Subcutaneous abdominal adipose tissue (tissue), 5 donors: ENCODE measurements at regions not wholly inside any gene's neighbourhood (a gene's known extent, or its start where the extent isn't known, plus 50 kb on each side); places are given as distances from the start of the nearest gene placed in this dataset.

Source experiments
- H3K27ac ChIP-seq: one replicate; pipeline ENCODE4 v1.7.0; 2013; ENCODE audit warnings: low read depth, mild to moderate bottlenecking, inconsistent platforms, low read length, moderate library complexity
- H3K27me3 ChIP-seq, 5 donors: one replicate each; pipeline ENCODE4 v1.7.0; 2013; ENCODE audit warnings: low read length in 5 of 5, inconsistent platforms in 1 of 5; ENCODE audit not compliant: control insufficient read depth in 5 of 5, insufficient read depth in 4 of 5
- H3K36me3 ChIP-seq, 5 donors: one replicate each; pipeline ENCODE4 v1.7.0; 2013; ENCODE audit warnings: low read length in 5 of 5; ENCODE audit not compliant: control insufficient read depth in 5 of 5, insufficient read depth in 5 of 5
- H3K4me1 ChIP-seq, 5 donors: one replicate each; pipeline ENCODE4 v1.7.0; 2013; ENCODE audit warnings: low read length in 5 of 5, mild to moderate bottlenecking in 3 of 5, moderate library complexity in 1 of 5; ENCODE audit not compliant: control insufficient read depth in 5 of 5, insufficient read depth in 5 of 5
- H3K4me3 ChIP-seq, 5 donors: one replicate each; pipeline ENCODE4 v1.7.0; 2013; ENCODE audit warnings: low read length in 5 of 5, low read depth in 1 of 5
- H3K9ac ChIP-seq, 5 donors: one replicate each; pipeline ENCODE4 v1.7.0; 2013; ENCODE audit warnings: low read length in 5 of 5, mild to moderate bottlenecking in 4 of 5, moderate library complexity in 3 of 5
- H3K9me3 ChIP-seq, 5 donors: one replicate each; pipeline ENCODE4 v1.7.0; 2013; ENCODE audit warnings: low read length in 5 of 5; ENCODE audit not compliant: control insufficient read depth in 5 of 5
- donor health status: healthy.
- donor health status: healthy.
- donor health status: healthy.
- donor health status: healthy.
- donor health status: healthy.

GRCh38 chr11:23021287-23021863 lies 161.1 kb upstream of the CCDC179 start:
- no peaks in the 10 kb centered on the region for H3K36me3 ChIP-seq
- H3K9me3 ChIP-seq: no peaks in the 10 kb centered on the region
- H3K27me3 ChIP-seq: no peaks in the 10 kb centered on the region
- no peak overlapping the region for H3K9ac ChIP-seq
- no peak overlapping the region for H3K27ac ChIP-seq
- no peak overlapping the region for H3K4me3 ChIP-seq
- no peaks in the 10 kb centered on the region for H3K4me1 ChIP-seq

- no peaks in the 10 kb centered on the region for H3K4me1 ChIP-seq
- H3K9me3 ChIP-seq: no peaks in the 10 kb centered on the region
- no peak overlapping the region for H3K4me3 ChIP-seq
- no peaks in the 10 kb centered on the region for H3K27me3 ChIP-seq
- H3K36me3 ChIP-seq: no peaks in the 10 kb centered on the region
- H3K27ac ChIP-seq: no peak overlapping the region
- H3K9ac ChIP-seq: no peak overlapping the region
Measured at GRCh38 chr11:23022854-23023253, 162.6 kb upstream of the CCDC179 start.

GRCh38 chr11:23023319-23023718 lies 163.0 kb upstream of the CCDC179 start:
- H3K4me1 ChIP-seq: no peaks in the 10 kb centered on the region
- no peak overlapping the region for H3K27ac ChIP-seq
- H3K27me3 ChIP-seq: no peaks in the 10 kb centered on the region
- no peak overlapping the region for H3K4me3 ChIP-seq
- H3K9me3 ChIP-seq: no peaks in the 10 kb centered on the region
- H3K9ac ChIP-seq: no peak overlapping the region
- no peaks in the 10 kb centered on the region for H3K36me3 ChIP-seq

GRCh38 chr11:23041001-23041503 lies 180.8 kb upstream of the CCDC179 start:
- H3K9me3 ChIP-seq: no peaks in the 10 kb centered on the region
- H3K9ac ChIP-seq: no peak overlapping the region
- H3K27ac ChIP-seq: no peak overlapping the region
- H3K4me3 ChIP-seq: no peak overlapping the region
- H3K4me1 ChIP-seq: no peaks in the 10 kb centered on the region
- no peaks in the 10 kb centered on the region for H3K27me3 ChIP-seq
- H3K36me3 ChIP-seq: no peaks in the 10 kb centered on the region

GRCh38 chr11:23058656-23059055 lies 198.4 kb upstream of the CCDC179 start:
- H3K9ac ChIP-seq: no peak overlapping the region
- no peaks in the 10 kb centered on the region for H3K36me3 ChIP-seq
- H3K27ac ChIP-seq: no peak overlapping the region
- no peaks in the 10 kb centered on the region for H3K9me3 ChIP-seq
- no peak overlapping the region for H3K4me3 ChIP-seq
- H3K4me1 ChIP-seq: no peaks in the 10 kb centered on the region
- H3K27me3 ChIP-seq: no peaks in the 10 kb centered on the region

- Histone ChIP-seq H3K4me1 (no peaks in the 10 kb centered on the region), H3K9ac (no peak overlapping the region), H3K9me3 (no peaks in the 10 kb centered on the region)
Measured at GRCh38 chr11:23063276-23063675, 203.0 kb upstream of the CCDC179 start.

GRCh38 chr11:23078289-23078971 lies 218.2 kb upstream of the CCDC179 start:
- Histone ChIP-seq H3K9me3 (no peaks in the 10 kb centered on the region), H3K36me3 (no peaks in the 10 kb centered on the region), H3K4me1 (no peaks in the 10 kb centered on the region), H3K27ac (no peak overlapping the region), H3K9ac (no peak overlapping the region), H3K4me3 (no peak overlapping the region), H3K27me3 (no peaks in the 10 kb centered on the region)

More at GRCh38 chr11:23063276-23063675, 203.0 kb upstream of the CCDC179 start:
- no peak overlapping the region for H3K4me3 ChIP-seq
- no peaks in the 10 kb centered on the region for H3K36me3 ChIP-seq
- no peaks in the 10 kb centered on the region for H3K27me3 ChIP-seq
- no peak overlapping the region for H3K27ac ChIP-seq

- Histone ChIP-seq H3K27me3 (no peaks in the 10 kb centered on the region), H3K9me3 (no peaks in the 10 kb centered on the region), H3K4me3 (no peak overlapping the region), H3K4me1 (no peaks in the 10 kb centered on the region), H3K9ac (no peak overlapping the region), H3K36me3 (no peaks in the 10 kb centered on the region), H3K27ac (no peak overlapping the region)
Measured at GRCh38 chr11:23079382-23079813, 219.1 kb upstream of the CCDC179 start.

- Histone ChIP-seq H3K27ac (no peak overlapping the region), H3K4me3 (no peak overlapping the region), H3K9me3 (no peaks in the 10 kb centered on the region), H3K27me3 (no peaks in the 10 kb centered on the region), H3K9ac (no peak overlapping the region), H3K36me3 (no peaks in the 10 kb centered on the region), H3K4me1 (no peaks in the 10 kb centered on the region)
Measured at GRCh38 chr11:23087407-23087806, 227.1 kb upstream of the CCDC179 start.

GRCh38 chr11:23090659-23091058 lies 230.4 kb upstream of the CCDC179 start:
- no peaks in the 10 kb centered on the region for H3K9me3 ChIP-seq
- no peak overlapping the region for H3K4me3 ChIP-seq
- no peaks in the 10 kb centered on the region for H3K27me3 ChIP-seq
- peaks cover 0 to 2% (median 0%) of the 10 kb centered on the region in 5 donors for H3K4me1 ChIP-seq
- H3K27ac ChIP-seq: no peak overlapping the region
- H3K36me3 ChIP-seq: no peaks in the 10 kb centered on the region
- no peak overlapping the region for H3K9ac ChIP-seq
